Body of pancreas (tissue), 4 donors: ENCODE measurements at regions not wholly inside any gene's neighbourhood (a gene's known extent, or its start where the extent isn't known, plus 50 kb on each side); places are given as distances from the start of the nearest gene placed in this dataset.

Experiments used
- CTCF ChIP-seq, 7 experiments: fragments of 450-650 bp in 4 of 7; fragments of 200-600 bp in 3 of 7; sonication (generic) in 3 of 7; IDR thresholded peaks; one replicate each; pipeline ENCODE4 v1.5.1; 2016 to 2019; ENCODE audit warnings: antibody characterized with exemption in 7 of 7
- POLR2A ChIP-seq, 3 donors: fragments of 450-650 bp; IDR thresholded peaks; one replicate each; pipeline ENCODE4 v1.6.1; 2016; ENCODE audit warnings: antibody characterized with exemption in 3 of 3, mild to moderate bottlenecking in 2 of 3

GRCh38 chr7:32298408-32299132 lies 191.6 kb downstream of the LSM5 start:
- TF ChIP-seq CTCF (IDR thresholded peaks at IDR 0.05) = no peak
- no peak for TF ChIP-seq POLR2A (IDR thresholded peaks at IDR 0.05)
